Ovary (tissue), 7 donors: ENCODE measurements at regions not wholly inside any gene's neighbourhood (a gene's known extent, or its start where the extent isn't known, plus 50 kb on each side); places are given as distances from the start of the nearest gene placed in this dataset.

Source experiments
- DNase-seq, 5 donors: peaks; one replicate each; pipeline ENCODE4 v3.0.0-alpha.2; 2019 to 2020
- H3K27ac ChIP-seq, 2 donors: fragments of 200-600 bp; one replicate each; pipeline versions ENCODE4 v1.5.1 to v1.8.0; 2019 to 2022
- H3K27me3 ChIP-seq: fragments of 200-600 bp; one replicate; pipeline ENCODE4 v1.8.0; 2022
- H3K36me3 ChIP-seq: fragments of 200-600 bp; sonication (generic); one replicate; pipeline ENCODE4 v1.5.1; 2019
- H3K4me1 ChIP-seq: one replicate; pipeline ENCODE4 v1.8.1; 2013; ENCODE audit warnings: mild to moderate bottlenecking, moderate library complexity; ENCODE audit not compliant: insufficient read depth
- H3K4me3 ChIP-seq: fragments of 200-600 bp; sonication (generic); one replicate; pipeline ENCODE4 v1.5.1; 2017
- H3K9me3 ChIP-seq, 2 donors: fragments of 200-600 bp in 1 of 2; sonication (generic) in 1 of 2; one replicate each; pipeline versions ENCODE4 v1.5.1 to v1.8.1; 2013 to 2019; ENCODE audit warnings: mild to moderate bottlenecking in 1 of 2, moderate library complexity in 1 of 2
- EP300 ChIP-seq: sonication (generic); formaldehyde crosslinking; IDR thresholded peaks from one replicate; pipeline ENCODE4 v1.6.1; 2017; ENCODE audit warnings: antibody characterized with exemption
- POLR2A ChIP-seq: fragments of 450-650 bp; IDR thresholded peaks from one replicate; pipeline ENCODE4 v1.6.1; 2017; ENCODE audit warnings: antibody characterized with exemption, mild to moderate bottlenecking, moderate library complexity
- WGBS, 3 donors: extraction: QIAGEN DNeasy Blood & Tissue Kit in 1 of 3; methylation state at CpG; one replicate each; pipeline versions ENCODE4 v1.1.5 to v1.1.7; 2013 to 2017; 5-methylcytosine and 5-hydroxymethylcytosine counted together
- intact Hi-C, 4 donors: fragments of 100-400 bp; cut with DNase I; formaldehyde crosslinking; loops; one replicate each; pipeline versions ENCODE4 v1.11.0 to v1.15.1; 2022 to 2023
- TF ChIP-seq, protein P1 (sequence below), 3 donors: fragments of 450-650 bp in 2 of 3; fragments of 200-600 bp in 1 of 3; IDR thresholded peaks; one replicate each; pipeline versions ENCODE4 v1.5.1 to v1.8.0; 2016 to 2022; ENCODE audit warnings: antibody characterized with exemption in 3 of 3, mild to moderate bottlenecking in 1 of 3
- donor health status: DM: no; HTN: no; CAD: no; lungs with moderate emphysema.
- donor health status: DM: no; HTN: no; CAD: no.
- donor health status: Bipolar disorder and iron deficiency.
- donor health status: DM: no; HTN: no; CAD: no.
- donor health status: DM: yes; HTN: yes; CAD: no.

DNA sequence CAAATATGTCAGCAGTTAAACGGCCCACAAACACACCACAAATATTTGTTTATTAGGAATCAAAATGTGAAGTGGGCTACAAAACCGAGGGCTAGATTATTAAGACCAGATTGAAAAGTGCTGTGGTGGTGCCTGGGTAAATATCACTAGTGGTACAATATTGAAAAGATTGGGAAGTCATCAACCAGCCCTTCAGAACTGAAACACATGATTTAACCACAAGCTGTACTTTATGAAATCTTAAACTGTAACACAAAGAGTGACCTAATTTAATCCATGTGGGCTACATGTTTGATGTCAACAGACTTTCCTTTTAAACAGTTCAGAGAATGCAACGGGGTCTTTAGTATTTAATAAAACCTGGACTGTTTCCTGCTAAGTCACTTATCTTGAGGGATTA lies 182.3 kb downstream of the SPATA31D1 start:
- H3K4me3 ChIP-seq: no peak overlapping the region
- WGBS, 3 donors: 60 to 66% (median 60%) methylated on average over 3 of the region's 3 CpGs
- no peaks in the 10 kb centered on the region for H3K27me3 ChIP-seq
- no peak overlapping the region for H3K27ac ChIP-seq
- no peak for DNase-seq
- H3K9me3 ChIP-seq: no peaks in the 10 kb centered on the region
- intact Hi-C loops: no loop called here
- H3K36me3 ChIP-seq: no peaks in the 10 kb centered on the region
- TF ChIP-seq, protein P1, sequence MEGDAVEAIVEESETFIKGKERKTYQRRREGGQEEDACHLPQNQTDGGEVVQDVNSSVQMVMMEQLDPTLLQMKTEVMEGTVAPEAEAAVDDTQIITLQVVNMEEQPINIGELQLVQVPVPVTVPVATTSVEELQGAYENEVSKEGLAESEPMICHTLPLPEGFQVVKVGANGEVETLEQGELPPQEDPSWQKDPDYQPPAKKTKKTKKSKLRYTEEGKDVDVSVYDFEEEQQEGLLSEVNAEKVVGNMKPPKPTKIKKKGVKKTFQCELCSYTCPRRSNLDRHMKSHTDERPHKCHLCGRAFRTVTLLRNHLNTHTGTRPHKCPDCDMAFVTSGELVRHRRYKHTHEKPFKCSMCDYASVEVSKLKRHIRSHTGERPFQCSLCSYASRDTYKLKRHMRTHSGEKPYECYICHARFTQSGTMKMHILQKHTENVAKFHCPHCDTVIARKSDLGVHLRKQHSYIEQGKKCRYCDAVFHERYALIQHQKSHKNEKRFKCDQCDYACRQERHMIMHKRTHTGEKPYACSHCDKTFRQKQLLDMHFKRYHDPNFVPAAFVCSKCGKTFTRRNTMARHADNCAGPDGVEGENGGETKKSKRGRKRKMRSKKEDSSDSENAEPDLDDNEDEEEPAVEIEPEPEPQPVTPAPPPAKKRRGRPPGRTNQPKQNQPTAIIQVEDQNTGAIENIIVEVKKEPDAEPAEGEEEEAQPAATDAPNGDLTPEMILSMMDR (IDR thresholded peaks at IDR 0.05): no peak
- TF ChIP-seq POLR2A (no peak), EP300 (no peak)
- no peaks in the 10 kb centered on the region for H3K4me1 ChIP-seq

DNA sequence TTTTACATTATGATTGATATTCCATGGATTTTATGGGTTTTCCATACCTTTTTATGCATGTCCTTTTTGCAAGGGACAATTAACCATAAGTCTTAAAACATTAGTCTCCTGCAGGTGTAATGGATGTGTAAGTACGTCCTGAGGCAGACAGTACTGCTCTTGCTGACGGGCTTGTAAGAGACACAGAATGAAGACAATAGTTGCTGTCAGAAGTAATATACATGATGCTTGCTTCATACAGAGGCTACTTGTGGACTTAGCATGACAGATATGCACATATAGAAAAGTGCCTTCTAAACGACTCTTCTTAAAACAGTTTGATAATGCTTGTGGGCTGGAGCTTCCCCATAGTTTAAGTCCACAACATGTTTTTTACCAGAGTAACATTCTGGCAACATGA lies 182.7 kb downstream of the SPATA31D1 start:
- H3K27me3 ChIP-seq: no peaks in the 10 kb centered on the region
- H3K9me3 ChIP-seq: no peaks in the 10 kb centered on the region
- H3K4me3 ChIP-seq: no peak overlapping the region
- H3K4me1 ChIP-seq: no peaks in the 10 kb centered on the region
- intact Hi-C loops: no loop called here
- H3K27ac ChIP-seq: no peak overlapping the region
- TF ChIP-seq, protein P1 (IDR thresholded peaks at IDR 0.05): no peak
- TF ChIP-seq POLR2A: no peak
- TF ChIP-seq EP300: no peak
- 88 to 90% (median 89%) methylated on average over 3 of the region's 3 CpGs for WGBS, 3 donors
- no peak for DNase-seq
- no peaks in the 10 kb centered on the region for H3K36me3 ChIP-seq

DNA sequence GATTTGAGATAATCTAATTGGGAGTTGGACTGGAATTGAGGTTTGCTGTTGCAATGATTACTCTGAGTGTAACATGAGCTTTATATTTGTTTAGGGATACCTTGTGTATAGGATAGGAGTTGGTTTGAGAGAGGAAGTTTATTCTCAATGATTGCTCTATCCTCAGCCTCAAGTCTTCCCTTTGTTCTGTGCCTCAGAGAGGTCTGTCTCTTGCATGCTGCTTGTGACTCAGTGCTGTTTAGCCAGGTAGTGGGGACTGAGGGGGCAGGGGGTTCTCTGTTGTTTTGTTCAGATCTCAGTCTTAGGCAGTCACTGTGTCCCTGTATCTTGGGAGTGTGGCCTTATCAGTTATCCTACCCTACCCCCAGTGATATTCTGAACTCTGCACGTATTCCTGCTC lies 192.1 kb downstream of the SPATA31D1 start:
- Histone ChIP-seq H3K27me3 (no peaks in the 10 kb centered on the region), H3K9me3 (no peaks in the 10 kb centered on the region), H3K36me3 (no peaks in the 10 kb centered on the region), H3K4me3 (no peak overlapping the region), H3K4me1 (no peaks in the 10 kb centered on the region), H3K27ac (no peak overlapping the region)
- DNase-seq: no peak
- TF ChIP-seq, protein P1 (IDR thresholded peaks at IDR 0.05): no peak
- TF ChIP-seq POLR2A (no peak), EP300 (no peak)
- 87 to 88% (median 87%) methylated on average over 1 of the region's 1 CpG for WGBS, 3 donors
- intact Hi-C loops: no loop called here

DNA sequence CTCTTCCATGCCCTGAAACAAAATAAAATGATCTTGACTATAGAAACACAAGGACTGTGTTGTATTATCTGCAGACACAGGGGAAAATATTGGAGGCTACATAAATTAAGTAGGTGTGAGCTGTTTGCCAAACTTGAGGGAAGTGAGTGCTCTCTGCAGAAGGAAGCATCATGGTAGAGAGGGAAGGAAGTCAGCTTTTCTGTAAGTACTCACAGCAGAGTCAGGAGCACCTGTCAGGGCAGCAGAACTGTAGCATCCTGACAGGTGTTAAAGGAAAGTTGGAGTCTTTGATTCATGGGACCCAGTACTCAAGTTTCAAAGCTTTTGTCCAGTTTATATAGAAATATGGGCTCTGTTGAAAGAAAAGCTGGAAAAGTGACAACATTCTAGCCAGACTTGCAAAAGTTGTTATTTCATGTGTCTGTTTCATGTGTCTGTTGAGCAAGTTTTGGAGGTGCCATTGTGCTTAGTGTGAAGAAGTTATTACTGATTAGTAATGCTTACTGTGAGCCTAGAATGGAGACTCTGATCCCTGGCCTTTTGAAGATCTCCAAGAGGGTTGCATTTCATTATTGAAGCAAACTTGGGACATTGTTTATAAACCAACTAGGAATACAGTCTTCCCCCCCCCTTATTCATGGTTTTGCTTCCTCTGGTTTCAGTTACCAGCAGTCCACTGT lies 194.7 kb downstream of the SPATA31D1 start:
- DNase-seq: no peak
- no peaks in the 10 kb centered on the region for H3K9me3 ChIP-seq
- H3K36me3 ChIP-seq: no peaks in the 10 kb centered on the region
- no peaks in the 10 kb centered on the region for H3K4me1 ChIP-seq
- H3K27ac ChIP-seq: no peak overlapping the region
- no peak overlapping the region for H3K4me3 ChIP-seq
- intact Hi-C loops: no loop called here
- TF ChIP-seq, protein P1 (IDR thresholded peaks at IDR 0.05): no peak
- TF ChIP-seq POLR2A: no peak
- no peak for TF ChIP-seq EP300
- H3K27me3 ChIP-seq: no peaks in the 10 kb centered on the region
